ENCODE measurements at regions not wholly inside any gene's neighbourhood (a gene's known extent, or its start where the extent isn't known, plus 50 kb on each side); places are given as distances from the start of the nearest gene placed in this dataset.

GRCh38 chr16:7278636-7279035, 54.0 kb upstream of the RBFOX1 start:
- ChIA-PET POLR2A (no interaction called here), CTCF (no interaction called here)
- no peak for DNase-seq (ENCODE audit: extremely low spot score)
- no peak for TF ChIP-seq CTCF (IDR thresholded peaks at IDR 0.05; ENCODE audit: control extremely low read depth, extremely low read depth, low read depth, missing control alignments)

DNA sequence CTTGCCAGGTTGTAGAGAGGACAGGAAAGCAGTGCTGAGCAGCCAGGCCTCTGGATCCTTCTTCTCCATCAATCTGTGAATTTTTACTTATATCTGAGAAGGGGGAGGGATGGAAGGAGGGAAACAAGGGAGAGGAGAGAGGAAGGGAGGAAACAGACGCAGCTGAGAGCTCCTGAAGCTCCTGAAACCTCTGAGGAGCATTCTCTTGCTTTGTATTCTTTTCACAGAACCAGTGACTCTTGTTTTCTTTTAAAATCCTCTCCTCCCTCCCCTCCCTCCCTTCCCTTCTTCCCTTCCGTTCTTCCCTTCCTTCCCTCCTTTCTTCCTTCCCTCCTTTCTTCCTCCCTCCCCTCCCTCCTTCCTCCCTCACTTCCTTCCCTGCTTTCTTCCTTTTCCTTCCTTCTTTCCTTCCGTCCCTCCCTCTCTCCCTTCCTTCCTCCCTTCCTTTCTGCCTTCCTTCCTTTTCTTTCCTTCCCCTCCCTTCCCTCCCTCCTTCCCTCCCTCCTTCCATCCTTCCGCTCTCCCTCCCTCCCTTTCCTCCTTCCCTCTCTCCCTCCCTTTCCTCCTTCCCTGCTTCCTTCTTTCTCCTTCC, 60.0 kb upstream of the RBFOX1 start:
- POLR2A ChIA-PET = no interaction called here
- no peak for TF ChIP-seq CTCF (IDR thresholded peaks at IDR 0.05; ENCODE audit: control extremely low read depth, extremely low read depth, low read depth, missing control alignments)
- no peak for DNase-seq (ENCODE audit: extremely low spot score)
- CTCF ChIA-PET = no interaction called here

DNA sequence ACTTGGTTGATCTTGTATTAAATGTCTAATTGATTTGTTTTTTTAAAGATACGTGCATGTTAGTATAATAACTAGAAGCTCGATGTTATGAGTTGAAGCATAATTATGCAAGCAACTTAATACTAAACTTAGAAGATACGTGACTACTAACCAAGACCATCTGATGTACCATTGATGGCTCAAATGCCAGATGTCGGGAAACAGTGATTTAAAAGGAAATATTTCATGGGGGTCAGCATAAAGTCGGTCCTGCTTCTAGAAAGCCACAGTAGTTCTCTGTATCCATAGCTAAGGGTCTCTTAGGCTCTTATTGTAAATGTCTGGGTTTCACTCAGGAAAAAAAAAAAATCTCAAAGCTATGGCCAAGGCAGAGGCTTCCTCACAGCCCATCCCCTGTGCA, 61.2 kb upstream of the RBFOX1 start:
- TF ChIP-seq CTCF (IDR thresholded peaks at IDR 0.05; ENCODE audit: control extremely low read depth, extremely low read depth, low read depth, missing control alignments) = no peak
- ChIA-PET CTCF (no interaction called here), POLR2A (no interaction called here)
- no peak for DNase-seq (ENCODE audit: extremely low spot score)

DNA sequence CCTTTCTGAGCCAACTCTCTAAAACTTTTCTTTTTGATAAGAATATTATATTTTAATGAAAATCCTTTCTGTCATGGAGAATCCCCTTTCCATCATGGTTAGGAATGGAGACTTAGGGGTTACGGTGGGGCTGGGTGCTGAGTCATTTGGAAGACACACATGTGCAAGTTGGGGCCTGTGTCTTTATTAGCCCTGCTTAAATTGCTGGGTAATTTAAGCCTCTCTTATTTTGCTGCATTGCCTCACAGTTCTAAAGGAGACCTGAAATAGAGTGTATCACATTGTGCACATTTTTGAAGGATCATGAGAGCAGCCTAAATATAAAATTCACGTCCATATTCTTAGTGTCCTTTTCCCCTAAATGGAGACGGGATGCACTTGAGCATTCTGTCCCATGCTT, 61.8 kb upstream of the RBFOX1 start:
- POLR2A ChIA-PET = no interaction called here
- DNase-seq (ENCODE audit: extremely low spot score) = no peak
- CTCF ChIA-PET = no interaction called here
- no peak for TF ChIP-seq CTCF (IDR thresholded peaks at IDR 0.05; ENCODE audit: control extremely low read depth, extremely low read depth, low read depth, missing control alignments)

- TF ChIP-seq CTCF (IDR thresholded peaks at IDR 0.05; ENCODE audit: control extremely low read depth, extremely low read depth, low read depth, missing control alignments) = no peak
- DNase-seq (ENCODE audit: extremely low spot score) = no peak
- CTCF ChIA-PET = no interaction called here
- POLR2A ChIA-PET = no interaction called here
Observed at GRCh38 chr16:7270006-7270405, 62.6 kb upstream of the RBFOX1 start.

DNA sequence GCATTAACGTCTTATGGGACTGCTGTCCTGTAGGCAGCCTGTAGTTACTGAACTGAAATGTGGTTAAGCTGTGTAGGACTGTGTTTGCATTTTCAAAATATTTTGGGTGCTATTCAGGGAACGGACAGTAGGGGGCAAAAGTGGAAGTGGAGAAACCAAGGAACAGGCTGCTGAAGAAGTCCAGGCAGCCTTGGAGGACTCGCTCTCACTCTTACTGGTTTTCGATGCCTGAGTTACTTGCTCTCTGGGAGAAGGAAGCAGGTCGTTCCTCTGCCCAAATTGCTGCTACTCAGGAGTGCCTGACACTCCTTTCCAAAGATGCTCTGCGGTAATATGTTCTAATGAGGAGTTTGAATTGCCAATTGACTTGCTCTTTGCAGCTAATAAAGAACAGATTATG, 64.5 kb upstream of the RBFOX1 start:
- TF ChIP-seq CTCF (IDR thresholded peaks at IDR 0.05; ENCODE audit: control extremely low read depth, extremely low read depth, low read depth, missing control alignments) = peak; percentile 25
- ChIA-PET CTCF (no interaction called here), POLR2A (no interaction called here)
- DNase-seq (ENCODE audit: extremely low spot score) = no peak

- no peak for TF ChIP-seq CTCF (IDR thresholded peaks at IDR 0.05; ENCODE audit: control extremely low read depth, extremely low read depth, low read depth, missing control alignments)
- no peak for DNase-seq (ENCODE audit: extremely low spot score)
- ChIA-PET POLR2A (no interaction called here), CTCF (no interaction called here)
Observed at GRCh38 chr16:7257016-7257415, 75.6 kb upstream of the RBFOX1 start.
